GM12878 (cell line): ENCODE measurements at regions not wholly inside any gene's neighbourhood (a gene's known extent, or its start where the extent isn't known, plus 50 kb on each side); places are given as distances from the start of the nearest gene placed in this dataset.

Experiments
- ATAC-seq: fragments of 200-7000 bp; cut with Tn5 transposase; 3 replicates; pipeline ENCODE4 v1.9.1; 2020; ENCODE audit warnings: mild to moderate bottlenecking, moderate library complexity
- BruUV-seq: library from RNA; stranded (reverse); fragments of 400-500 nt; replicated peaks from 2 replicates; lab custom pipeline; 2021; lab: Mats Ljungman, UMichigan
- CTCF ChIA-PET: fragments of 300-600 bp; sonication (Branson Sonifier 250); formaldehyde crosslinking; extraction: SDS; loops from one replicate; lab custom pipeline; 2021; ENCODE audit warnings: inconsistent platforms; lab: Yijun Ruan, JAX
- POLR2A ChIA-PET: fragments of 350-600 bp; formaldehyde crosslinking; extraction: SDS; loops from one replicate; lab custom pipeline; 2021; ENCODE audit warnings: inconsistent platforms; lab: Charles Lee
- RAD21 ChIA-PET: fragments of 300-600 bp; sonication (Branson Sonifier 250); formaldehyde crosslinking; loops from one replicate; lab custom pipeline; 2023; ENCODE audit warnings: antibody characterized with exemption; ENCODE audit not compliant: unreplicated experiment; lab: Charles Lee
- SMC1A ChIA-PET: fragments of 300-600 bp; sonication (Branson Sonifier 250); formaldehyde crosslinking; loops from one replicate; lab custom pipeline; 2023; ENCODE audit not compliant: unreplicated experiment, uncharacterized antibody; lab: Charles Lee
- DNase-seq: peaks from one replicate; pipeline ENCODE4 v3.0.0-alpha.2; 2011; ENCODE audit warnings: low read depth, low spot score
- FAIRE-seq: peaks from 3 replicates; lab custom pipeline; 2011; peaks lifted over from hg19 to GRCh38; lab: Jason Lieb, UNC
- H2AFZ ChIP-seq: 2 replicates; pipeline ENCODE4 v1.6.0; 2011; ENCODE audit warnings: low read depth, low read length, control low read depth; ENCODE audit not compliant: control insufficient read depth
- H3K27ac ChIP-seq: 2 replicates; pipeline ENCODE4 v1.5.1; 2011; ENCODE audit warnings: control low read depth; ENCODE audit not compliant: control insufficient read depth, insufficient read depth
- H3K27me3 ChIP-seq, 2 experiments: replicated peaks in 1 of 2; 2 replicates each; pipeline versions ENCODE4 v1.6.0 to v1.6.1; 2011; ENCODE audit warnings: low read length in 1 of 2; ENCODE audit not compliant: control insufficient read depth in 2 of 2, insufficient read depth in 2 of 2
- H3K36me3 ChIP-seq, 2 experiments: 2 replicates each; pipeline ENCODE4 v1.5.1; 2011; ENCODE audit warnings: low read length in 1 of 2; ENCODE audit not compliant: control insufficient read depth in 2 of 2, insufficient read depth in 2 of 2
- H3K4me1 ChIP-seq: 2 replicates; pipeline ENCODE4 v1.6.1; 2011; ENCODE audit warnings: mild to moderate bottlenecking, low read length, moderate library complexity, mixed read lengths; ENCODE audit not compliant: control insufficient read depth, insufficient read depth
- H3K4me2 ChIP-seq: 2 replicates; pipeline ENCODE4 v1.6.0; 2011; ENCODE audit warnings: control low read depth; ENCODE audit not compliant: control insufficient read depth, insufficient read depth
- H3K4me3 ChIP-seq: fragments of 200-600 bp; sonication (generic); 2 replicates; pipeline ENCODE4 v1.5.1; 2016
- H3K79me2 ChIP-seq: 2 replicates; pipeline ENCODE4 v1.6.0; 2011; ENCODE audit warnings: low read length; ENCODE audit not compliant: control insufficient read depth, insufficient read depth
- H3K9ac ChIP-seq: 2 replicates; pipeline ENCODE4 v1.8.0; 2011; ENCODE audit warnings: low read length, control low read depth, mixed read lengths; ENCODE audit not compliant: control insufficient read depth, insufficient read depth
- H3K9me3 ChIP-seq: replicated peaks from 3 replicates; pipeline ENCODE4 v1.5.1; 2011; ENCODE audit warnings: mild to moderate bottlenecking, low read length; ENCODE audit not compliant: control insufficient read depth, insufficient read depth
- H4K20me1 ChIP-seq: 2 replicates; pipeline ENCODE4 v1.6.0; 2011; ENCODE audit not compliant: control insufficient read depth, insufficient read depth
- CTCF ChIP-seq, 3 experiments: IDR thresholded peaks in 2 of 3; conservative IDR thresholded peaks in 1 of 3; 2 replicates each; pipeline ENCODE4 v1.5.1; 2011; ENCODE audit warnings: low read depth in 3 of 3, low read length in 3 of 3, mild to moderate bottlenecking in 3 of 3, control low read depth in 2 of 3, moderate library complexity in 2 of 3, inconsistent platforms in 1 of 3, mixed read lengths in 1 of 3; ENCODE audit not compliant: control insufficient read depth in 2 of 3, insufficient read depth in 1 of 3; ENCODE audit errors: extremely low read depth in 1 of 3
- GABPA ChIP-seq: IDR thresholded peaks from 2 replicates; pipeline ENCODE4 v1.6.1; 2014; ENCODE audit warnings: antibody characterized with exemption, low read depth, mild to moderate bottlenecking, inconsistent platforms
- IKZF1 ChIP-seq: fragments of 450-650 bp; conservative IDR thresholded peaks from 2 replicates; pipeline ENCODE4 v1.6.1; 2017; ENCODE audit warnings: antibody characterized with exemption, mild to moderate bottlenecking
- IKZF2 ChIP-seq, 2 experiments: fragments of 450-650 bp; IDR thresholded peaks; 2 replicates each; pipeline ENCODE4 v1.6.1; 2017; ENCODE audit warnings: mild to moderate bottlenecking in 2 of 2, moderate library complexity in 2 of 2
- POLR2AphosphoS2 ChIP-seq: IDR thresholded peaks from 2 replicates; pipeline ENCODE4 v1.6.1; 2011; ENCODE audit warnings: low read depth, mild to moderate bottlenecking, low read length, improper control_type of control experiment, moderate library complexity
- RAD21 ChIP-seq: IDR thresholded peaks from 2 replicates; pipeline ENCODE4 v1.6.1; 2011; ENCODE audit warnings: mild to moderate bottlenecking, low read depth, low read length, moderate library complexity; ENCODE audit not compliant: insufficient read depth
- SPI1 ChIP-seq: IDR thresholded peaks from 2 replicates; pipeline ENCODE4 v1.6.1; 2011; ENCODE audit warnings: low read depth, mild to moderate bottlenecking, low read length, moderate library complexity, borderline replicate concordance; ENCODE audit not compliant: insufficient read depth
- SRF ChIP-seq, 2 experiments: IDR thresholded peaks; 2 replicates each; pipeline ENCODE4 v1.6.1; 2011; ENCODE audit warnings: low read depth in 2 of 2, low read length in 2 of 2, mild to moderate bottlenecking in 1 of 2, moderate library complexity in 1 of 2
- STAT3 ChIP-seq: IDR thresholded peaks from 2 replicates; pipeline ENCODE4 v1.6.1; 2011; ENCODE audit warnings: low read depth, low read length, improper control_type of control experiment
- WGBS: methylation state at CpG from one replicate; pipeline ENCODE4 v1.1.6; 2016; ENCODE audit warnings: low lambda C conversion rate; ENCODE audit not compliant: insufficient replicate concordance, insufficient coverage; ENCODE audit errors: missing lambda C conversion rate; 5-methylcytosine and 5-hydroxymethylcytosine counted together
- in situ Hi-C: fragments of 300-500 bp; cut with MboI; formaldehyde crosslinking; loops from 9 replicates; pipeline ENCODE4 v1.14.3; 2018; ENCODE audit warnings: mixed read lengths
- intact Hi-C: fragments of 100-400 bp; cut with micrococcal nuclease; formaldehyde crosslinking; loops from one replicate; pipeline ENCODE4 v1.14.2; 2022; ENCODE audit not compliant: unreplicated experiment

GRCh38 chr4:103998756-103999155 lies 279.0 kb upstream of the TACR3 start (continued):
- TF ChIP-seq SRF (IDR thresholded peaks at IDR 0.05; ENCODE audit: low read depth in 2 of 2, low read length in 2 of 2): no peak
- no peak for TF ChIP-seq STAT3

- H3K27me3 ChIP-seq: no peaks in the 10 kb centered on the region
- in situ Hi-C loops: no loop called here
- ATAC-seq: 0 out of 3 replicates have a peak, but pooled peaks have one; percentile 32
Measured at GRCh38 chr4:103996637-103997036, 276.9 kb upstream of the TACR3 start.

GRCh38 chr4:103996064-103996463 lies 276.3 kb upstream of the TACR3 start:
- CTCF ChIA-PET: no interaction called here
- in situ Hi-C loops: no loop called here

More at GRCh38 chr4:103996637-103997036, 276.9 kb upstream of the TACR3 start:
- H3K79me2 ChIP-seq: no peaks in the 10 kb centered on the region
- SMC1A ChIA-PET: no interaction called here
- FAIRE-seq: no peak
- DNase-seq: no peak
- BruUV-seq: no TSS peak
- H2AFZ ChIP-seq: peak overlapping the region; percentile 41; the same call in 1 of the 2 replicates
- no peak overlapping the region for H3K9ac ChIP-seq
- RAD21 ChIA-PET: no interaction called here
- no peaks in the 10 kb centered on the region for H3K4me1 ChIP-seq
- no peak overlapping the region for H3K4me3 ChIP-seq
- no peak for TF ChIP-seq POLR2AphosphoS2
- TF ChIP-seq, all 136 proteins: peak for 0
- intact Hi-C loops: no loop called here
- Histone ChIP-seq H4K20me1 (no peaks in the 10 kb centered on the region), H3K9me3 (peaks cover under 1% of the 10 kb centered on the region; the same call in 2 of the 3 replicates), H3K27ac (no peak overlapping the region), H3K36me3 (no peaks in the 10 kb centered on the region), H3K4me2 (no peak overlapping the region)
- POLR2A ChIA-PET: no interaction called here
- 0% methylated on average over 2 of the region's 2 CpGs for WGBS
- CTCF ChIA-PET: interaction anchor here (0.5 kb wide), 1 partner anchor 34 kb away, joined by 3 read pairs; no protein-coding TSS in a partner anchor

More at GRCh38 chr4:103996064-103996463, 276.3 kb upstream of the TACR3 start:
- RAD21 ChIA-PET: no interaction called here
- Histone ChIP-seq H3K4me3 (no peak overlapping the region), H3K79me2 (no peaks in the 10 kb centered on the region), H3K4me2 (no peak overlapping the region), H3K27ac (no peak overlapping the region), H3K9ac (no peak overlapping the region), H3K36me3 (no peaks in the 10 kb centered on the region), H2AFZ (peak overlapping the region; percentile 50), H3K9me3 (peaks cover 2% of the 10 kb centered on the region; the same call in 2 of the 3 replicates), H3K4me1 (no peaks in the 10 kb centered on the region), H3K27me3 (no peaks in the 10 kb centered on the region), H4K20me1 (no peaks in the 10 kb centered on the region)
- intact Hi-C loops: no loop called here
- WGBS: 3% methylated on average over 2 of the region's 2 CpGs
- ATAC-seq (no peak; the same call in 2 of the 3 replicates), DNase-seq (no peak), FAIRE-seq (no peak)
- TF ChIP-seq GABPA (no peak), IKZF2 (IDR thresholded peaks at IDR 0.05) (no peak), CTCF (IDR thresholded peaks at IDR 0.05 in 2 of 3, conservative IDR thresholded peaks at IDR 0.05 in 1 of 3; ENCODE audit: control insufficient read depth in 2 of 3, extremely low read depth in 1 of 3, insufficient read depth in 1 of 3, low read depth in 3 of 3, low read length in 3 of 3) (peak in 1 of 3 experiments; percentile 27; a peak in 1 of 6 replicates), SPI1 (no peak), RAD21 (peak; percentile 36; the same call in 1 of the 2 replicates), IKZF1 (no peak)
- SMC1A ChIA-PET: no interaction called here
- BruUV-seq: no TSS peak
- POLR2A ChIA-PET: no interaction called here
